ENCODE measurements at regions not wholly inside any gene's neighbourhood (a gene's known extent, or its start where the extent isn't known, plus 50 kb on each side); places are given as distances from the start of the nearest gene placed in this dataset.

DNA sequence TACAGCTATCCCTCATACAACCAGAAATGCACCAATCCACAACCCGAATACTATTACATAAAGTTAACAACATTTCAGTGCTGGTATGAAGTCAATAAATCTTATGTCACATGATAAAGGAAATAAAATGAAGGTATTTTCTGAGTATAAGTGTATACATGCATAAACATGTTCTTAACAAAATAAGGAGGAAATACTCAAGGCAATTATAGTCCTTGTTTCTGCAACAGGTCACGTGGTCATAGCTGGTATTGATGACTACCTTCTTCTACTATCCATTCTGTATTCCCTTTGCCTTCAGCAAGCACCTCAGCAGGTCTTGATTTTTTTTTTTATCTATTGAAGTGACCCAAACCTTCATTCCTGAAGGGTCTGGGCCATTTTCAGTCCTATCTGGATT, 675.6 kb downstream of the RPL10L start:
- no peak overlapping the region for H2BK20ac ChIP-seq (ENCODE audit: low read depth, low read length)
- no CpG with 5 or more reads among the region's 2 CpGs for WGBS, 2 experiments (ENCODE audit: extremely low coverage in 2 of 2, insufficient read length in 1 of 2)
- no peak overlapping the region for H4K8ac ChIP-seq (ENCODE audit: low read depth in 2 of 2, low read length in 2 of 2)
- no peaks in the 10 kb centered on the region for H3K27me3 ChIP-seq (ENCODE audit: control insufficient read depth, insufficient read depth, low read length)
- H2BK15ac ChIP-seq (ENCODE audit: low read depth, low read length), result no peak overlapping the region
- H3K4ac ChIP-seq (ENCODE audit: low read depth, low read length), result no peak overlapping the region
- H3K9me3 ChIP-seq (ENCODE audit: control insufficient read depth, insufficient read depth, low read length), result peaks cover 15% of the 10 kb centered on the region
- H3K27ac ChIP-seq (ENCODE audit: insufficient read depth, low read length), result no peak overlapping the region
- H3K4me3 ChIP-seq (ENCODE audit: insufficient read depth, low read depth, low read length), result no peak overlapping the region
- TF ChIP-seq, protein P1, sequence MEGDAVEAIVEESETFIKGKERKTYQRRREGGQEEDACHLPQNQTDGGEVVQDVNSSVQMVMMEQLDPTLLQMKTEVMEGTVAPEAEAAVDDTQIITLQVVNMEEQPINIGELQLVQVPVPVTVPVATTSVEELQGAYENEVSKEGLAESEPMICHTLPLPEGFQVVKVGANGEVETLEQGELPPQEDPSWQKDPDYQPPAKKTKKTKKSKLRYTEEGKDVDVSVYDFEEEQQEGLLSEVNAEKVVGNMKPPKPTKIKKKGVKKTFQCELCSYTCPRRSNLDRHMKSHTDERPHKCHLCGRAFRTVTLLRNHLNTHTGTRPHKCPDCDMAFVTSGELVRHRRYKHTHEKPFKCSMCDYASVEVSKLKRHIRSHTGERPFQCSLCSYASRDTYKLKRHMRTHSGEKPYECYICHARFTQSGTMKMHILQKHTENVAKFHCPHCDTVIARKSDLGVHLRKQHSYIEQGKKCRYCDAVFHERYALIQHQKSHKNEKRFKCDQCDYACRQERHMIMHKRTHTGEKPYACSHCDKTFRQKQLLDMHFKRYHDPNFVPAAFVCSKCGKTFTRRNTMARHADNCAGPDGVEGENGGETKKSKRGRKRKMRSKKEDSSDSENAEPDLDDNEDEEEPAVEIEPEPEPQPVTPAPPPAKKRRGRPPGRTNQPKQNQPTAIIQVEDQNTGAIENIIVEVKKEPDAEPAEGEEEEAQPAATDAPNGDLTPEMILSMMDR (conservative IDR thresholded peaks at IDR 0.05; ENCODE audit: low read depth, low read length), result no peak
- TF ChIP-seq RFX5 (IDR thresholded peaks at IDR 0.05; ENCODE audit: low read depth, low read length) (no peak), BHLHE40 (IDR thresholded peaks at IDR 0.05; ENCODE audit: low read depth, low read length) (no peak), CHD1 (IDR thresholded peaks at IDR 0.05; ENCODE audit: low read depth, low read length) (no peak), SMC3 (IDR thresholded peaks at IDR 0.05; ENCODE audit: low read depth, low read length) (no peak), MAFK (IDR thresholded peaks at IDR 0.05; ENCODE audit: low read depth, low read length) (no peak), MXI1 (IDR thresholded peaks at IDR 0.05; ENCODE audit: borderline replicate concordance, low read depth, low read length) (no peak), POLR2A (IDR thresholded peaks at IDR 0.05; ENCODE audit: low read depth, low read length) (no peak), CEBPB (IDR thresholded peaks at IDR 0.05; ENCODE audit: low read depth, low read length) (no peak), RAD21 (IDR thresholded peaks at IDR 0.05; ENCODE audit: low read length) (no peak), NFE2L2 (IDR thresholded peaks at IDR 0.05; ENCODE audit: low read depth, low read length) (no peak)
- TF ChIP-seq, protein P2, sequence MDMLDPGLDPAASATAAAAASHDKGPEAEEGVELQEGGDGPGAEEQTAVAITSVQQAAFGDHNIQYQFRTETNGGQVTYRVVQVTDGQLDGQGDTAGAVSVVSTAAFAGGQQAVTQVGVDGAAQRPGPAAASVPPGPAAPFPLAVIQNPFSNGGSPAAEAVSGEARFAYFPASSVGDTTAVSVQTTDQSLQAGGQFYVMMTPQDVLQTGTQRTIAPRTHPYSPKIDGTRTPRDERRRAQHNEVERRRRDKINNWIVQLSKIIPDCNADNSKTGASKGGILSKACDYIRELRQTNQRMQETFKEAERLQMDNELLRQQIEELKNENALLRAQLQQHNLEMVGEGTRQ (IDR thresholded peaks at IDR 0.05; ENCODE audit: low read depth, low read length), result no peak
- H3K4me2 ChIP-seq (ENCODE audit: low read depth, low read length), result no peak overlapping the region
- H3K9ac ChIP-seq (ENCODE audit: low read depth, low read length), result no peak overlapping the region
- no peaks in the 10 kb centered on the region for H3K4me1 ChIP-seq (ENCODE audit: control insufficient read depth, insufficient read depth, low read length)
- no peak overlapping the region for H2BK5ac ChIP-seq (ENCODE audit: low read depth, low read length, poor library complexity, severe bottlenecking)
- ChIA-PET POLR2A (ENCODE audit: unreplicated experiment) (no interaction called here), CTCF (no interaction called here)
- H2BK120ac ChIP-seq (ENCODE audit: low read depth, low read length), result no peak overlapping the region
- no peak for DNase-seq
- no peak overlapping the region for H2AFZ ChIP-seq (replicated peaks; ENCODE audit: low read length, poor library complexity)
- dilution Hi-C loops (cut with HindIII; ENCODE audit: low sequenced_read_pairs, unreplicated experiment), result no loop called here
- no peak overlapping the region for H3K18ac ChIP-seq (ENCODE audit: low read depth, low read length)
- H3K56ac ChIP-seq (ENCODE audit: extremely low read depth, insufficient read depth, low read length), result no peak overlapping the region
- no peaks in the 10 kb centered on the region for H4K20me1 ChIP-seq (ENCODE audit: insufficient read depth, low read length)
- no peak overlapping the region for H4K5ac ChIP-seq (ENCODE audit: low read depth, low read length)
- no peak overlapping the region for H3K23ac ChIP-seq (ENCODE audit: low read depth, low read length)
- H3K9me1 ChIP-seq (ENCODE audit: insufficient read depth, low read length), result no peaks in the 10 kb centered on the region
- H2AK9ac ChIP-seq (replicated peaks; ENCODE audit: low read depth, low read length, poor library complexity), result no peak overlapping the region
- H2AK5ac ChIP-seq (ENCODE audit: low read depth, low read length), result no peak overlapping the region
- no peaks in the 10 kb centered on the region for H3K36me3 ChIP-seq (ENCODE audit: control insufficient read depth, insufficient read depth, low read length)
- intact Hi-C loops (cut with micrococcal nuclease), result no loop called here
- H3K14ac ChIP-seq (replicated peaks; ENCODE audit: low read depth, low read length), result no peak overlapping the region
- BruUV-seq (replicated peaks), result no TSS peak
- no peaks in the 10 kb centered on the region for H3K79me1 ChIP-seq (ENCODE audit: low read depth in 1 of 2, low read length in 2 of 2)
- no peak overlapping the region for H4K91ac ChIP-seq (ENCODE audit: insufficient read depth, low read depth, low read length)
- ATAC-seq (ENCODE audit: low read depth), result no peak
- in situ Hi-C loops (cut with MboI; ENCODE audit: low sequenced_read_pairs), result no loop called here
